SW 1271 (cell line): ENCODE measurements at regions not wholly inside any gene's neighbourhood (a gene's known extent, or its start where the extent isn't known, plus 50 kb on each side); places are given as distances from the start of the nearest gene placed in this dataset.
"Not testable (repeated sequence)": the region's sequence is repeated elsewhere in the genome, so short reads cannot be mapped to it uniquely, and the experiment has no call there.

Experiments used
- DNase-seq, 2 experiments: peaks; one replicate each; lab custom pipeline; 2025; lab: John Stamatoyannopoulos, UW

DNA sequence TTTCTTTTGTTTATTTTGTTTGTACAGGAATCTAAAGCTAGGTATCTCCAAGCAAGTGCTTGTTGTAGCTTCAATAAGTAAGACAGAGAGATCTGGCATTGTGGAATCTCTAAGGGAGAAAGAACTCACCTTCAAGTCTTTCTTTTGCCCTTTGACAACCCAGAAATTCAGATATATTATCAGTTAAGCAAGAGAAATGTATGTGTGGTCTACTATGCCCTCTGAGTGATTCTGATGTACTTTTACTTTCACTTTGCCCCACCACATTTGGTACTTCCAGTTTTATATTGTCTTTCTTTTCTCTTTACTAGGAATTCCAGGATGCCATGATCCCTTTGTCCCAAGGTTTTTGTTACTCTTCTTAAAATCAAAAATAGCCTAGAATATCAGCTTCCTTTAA is 259.6 kb upstream of the PIK3C3 start:
- no peak for DNase-seq

DNA sequence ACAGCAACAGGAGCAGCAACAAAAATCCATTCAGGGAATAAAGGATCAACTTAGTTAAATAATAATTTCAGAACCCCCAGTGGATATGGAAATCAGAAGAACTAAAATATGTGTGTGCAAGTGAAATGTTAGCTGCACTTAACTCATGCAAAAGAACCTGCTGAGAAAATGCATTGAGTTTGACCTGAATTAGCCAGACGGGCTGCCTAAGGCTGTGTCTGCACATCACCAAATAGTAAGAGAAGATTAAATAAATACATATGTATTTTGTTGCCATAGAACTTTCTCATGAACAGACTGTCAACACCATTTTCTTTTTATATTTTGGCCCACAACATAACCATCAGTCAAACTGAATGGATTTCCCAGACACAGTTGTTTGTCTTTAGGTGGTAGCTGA is 262.0 kb upstream of the PIK3C3 start:
- no peak for DNase-seq

DNA sequence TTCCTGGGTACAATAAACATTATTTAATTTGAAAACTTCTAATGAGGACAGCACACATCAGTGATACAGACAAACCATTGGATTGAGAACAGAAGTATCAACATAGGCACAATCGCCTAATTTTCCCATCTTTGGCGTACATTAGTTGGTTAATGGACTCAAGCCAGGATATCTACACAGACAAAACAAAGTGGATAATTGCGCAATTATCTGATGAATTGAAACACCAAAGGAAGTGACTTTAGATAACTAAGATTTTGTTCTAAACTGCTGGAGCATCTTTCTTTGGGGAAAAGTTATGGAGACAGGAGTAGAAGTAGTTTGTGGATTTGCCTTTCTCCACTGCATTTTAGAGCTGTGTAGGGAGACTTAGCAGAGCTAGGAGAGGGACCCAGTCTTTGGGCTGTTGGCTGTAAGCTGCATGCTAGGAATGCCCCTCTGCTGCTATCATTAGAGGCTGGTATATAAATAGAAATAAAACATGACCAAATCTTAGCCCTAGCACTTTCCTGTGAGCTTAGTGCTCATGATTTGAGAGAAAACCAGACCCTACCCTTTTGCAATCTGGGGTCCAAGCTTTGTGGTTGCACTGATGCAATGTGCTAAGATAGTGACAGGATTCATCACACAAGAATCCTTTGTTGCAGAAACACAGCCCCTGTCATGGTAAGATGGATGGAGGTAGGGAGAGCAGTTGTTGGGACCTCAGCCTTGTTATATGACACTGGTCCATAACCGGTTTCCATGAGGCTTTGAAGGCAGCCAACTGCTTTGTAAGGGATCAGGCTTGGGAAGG is 264.5 kb upstream of the PIK3C3 start:
- no peak for DNase-seq

DNA sequence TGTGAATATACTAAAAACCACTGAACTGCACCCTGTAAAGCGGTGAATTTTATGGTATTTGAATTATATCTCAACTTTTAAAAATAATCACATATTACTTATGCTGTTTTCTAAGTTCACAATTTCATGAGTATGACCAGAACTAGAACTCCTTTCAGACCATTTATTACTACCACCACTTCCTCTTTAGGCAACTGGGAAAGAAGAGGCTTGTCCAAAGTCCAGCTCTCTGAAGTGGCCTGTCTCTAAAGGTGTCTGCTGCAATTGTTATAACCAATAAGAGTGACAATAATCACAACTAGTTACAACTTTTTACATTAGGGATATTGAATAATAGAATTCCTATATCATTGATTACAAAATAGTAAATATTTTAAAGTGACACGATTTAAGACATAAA is 267.9 kb upstream of the PIK3C3 start:
- DNase-seq = no peak

DNA sequence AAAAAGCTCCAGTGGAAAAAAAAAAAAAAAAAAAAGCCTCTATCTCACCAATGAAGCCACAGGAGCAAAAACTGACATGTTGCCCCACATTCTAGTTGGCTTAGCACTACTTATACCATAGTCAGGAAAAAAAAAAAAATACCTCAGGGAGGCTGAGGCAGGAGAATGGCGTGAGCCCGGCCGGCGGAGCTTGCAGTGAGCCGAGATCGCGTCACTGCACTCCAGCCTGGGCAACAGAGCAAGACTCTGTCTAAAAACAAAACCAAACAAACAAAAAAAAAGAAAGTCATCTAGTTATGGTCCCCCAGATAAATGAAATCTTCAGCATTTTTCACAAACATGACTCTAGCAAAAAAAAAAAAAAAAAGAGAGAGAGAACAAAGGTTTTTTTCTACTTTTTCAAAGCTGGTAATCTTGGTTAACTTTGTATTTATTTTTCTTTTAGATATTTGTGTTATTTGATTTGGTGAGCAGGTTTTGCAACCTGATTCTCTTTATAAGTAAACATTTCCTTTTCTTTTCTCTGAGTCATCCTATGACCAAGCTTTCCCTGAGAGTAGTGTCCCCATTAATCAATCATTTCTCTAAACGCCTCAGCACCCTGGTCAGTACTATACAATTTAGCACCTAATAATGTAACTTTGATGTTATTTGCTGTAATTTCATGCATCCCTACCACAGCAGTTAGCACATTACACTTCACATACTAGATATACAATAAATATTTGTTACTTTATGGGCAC is 273.7 kb upstream of the PIK3C3 start:
- DNase-seq = no peak

DNA sequence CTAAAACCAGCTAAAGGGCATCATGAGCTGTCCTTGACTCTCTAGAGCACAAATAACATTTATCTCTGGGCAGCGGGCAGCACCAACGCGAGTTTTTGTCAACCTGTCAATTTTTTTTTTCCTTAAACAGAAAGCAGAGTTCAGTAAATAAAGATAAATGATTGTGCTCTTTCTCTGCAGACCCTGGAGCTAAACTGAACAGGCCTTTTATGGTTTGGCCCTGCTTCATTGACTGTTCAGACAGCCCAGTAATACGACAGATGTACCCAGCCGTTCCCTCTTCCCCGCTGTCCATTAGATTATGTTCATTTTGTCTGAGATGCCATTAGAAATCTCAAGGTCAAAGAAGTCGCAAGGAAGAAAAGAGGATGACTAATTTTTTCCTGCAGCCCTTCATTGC is 280.5 kb upstream of the PIK3C3 start:
- no peak for DNase-seq

DNA sequence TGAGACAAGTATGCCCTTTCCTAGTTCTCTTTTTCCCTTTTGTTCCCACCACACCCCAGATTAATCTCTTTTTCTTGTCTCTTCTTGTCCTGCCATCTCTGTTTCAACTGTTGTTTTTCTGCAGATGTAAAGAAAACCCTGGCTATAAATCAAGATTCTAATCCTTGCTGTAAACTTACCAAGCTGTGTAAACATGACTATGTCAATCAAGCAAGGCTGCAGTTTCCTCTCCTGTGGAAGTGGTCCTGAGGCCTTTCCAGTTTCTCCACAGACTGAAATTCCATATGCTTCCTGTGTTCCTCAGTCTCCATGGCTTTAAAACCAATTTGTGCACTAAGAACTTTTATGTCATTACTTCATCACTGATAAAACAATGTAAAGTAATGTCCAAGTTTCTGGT is 288.8 kb upstream of the PIK3C3 start:
- no peak for DNase-seq

DNA sequence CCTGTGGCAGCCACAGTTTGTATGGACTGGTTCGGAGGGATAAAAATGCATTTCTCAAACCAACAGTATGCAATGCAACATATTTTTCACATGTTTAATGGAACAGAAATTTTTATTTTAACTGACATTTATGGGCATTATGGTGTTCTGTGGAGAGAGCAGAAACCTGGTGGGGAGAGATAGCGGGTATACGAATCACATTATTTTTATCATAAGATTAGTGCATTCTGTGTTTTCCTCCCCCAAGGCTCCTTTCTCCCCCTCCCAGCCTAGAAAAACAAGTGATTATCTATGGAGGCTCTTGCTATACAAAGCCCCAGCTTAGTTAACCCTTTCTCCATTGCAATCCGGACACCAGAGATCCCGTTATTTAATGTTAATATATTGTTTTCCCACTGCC is 289.8 kb upstream of the PIK3C3 start:
- no peak for DNase-seq

DNA sequence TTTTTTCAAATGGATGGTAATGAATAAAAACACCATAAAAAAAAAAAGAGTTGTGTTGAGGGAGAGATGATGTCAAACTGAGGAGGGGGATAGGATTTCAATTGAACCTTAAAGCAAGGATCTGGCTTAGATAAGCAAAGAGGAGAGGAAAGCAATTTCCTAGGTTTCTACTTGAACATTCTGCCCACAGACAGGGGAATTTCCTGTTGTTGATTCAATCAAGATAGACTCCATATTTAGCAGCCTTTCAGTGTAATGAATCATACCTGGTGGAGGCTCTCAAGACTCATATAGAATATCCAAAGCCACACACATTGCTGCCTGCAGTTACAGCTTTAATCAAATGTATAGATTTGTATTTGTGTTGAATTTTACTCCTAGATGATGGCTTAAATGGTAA is 294.4 kb upstream of the PIK3C3 start:
- no peak for DNase-seq

DNA sequence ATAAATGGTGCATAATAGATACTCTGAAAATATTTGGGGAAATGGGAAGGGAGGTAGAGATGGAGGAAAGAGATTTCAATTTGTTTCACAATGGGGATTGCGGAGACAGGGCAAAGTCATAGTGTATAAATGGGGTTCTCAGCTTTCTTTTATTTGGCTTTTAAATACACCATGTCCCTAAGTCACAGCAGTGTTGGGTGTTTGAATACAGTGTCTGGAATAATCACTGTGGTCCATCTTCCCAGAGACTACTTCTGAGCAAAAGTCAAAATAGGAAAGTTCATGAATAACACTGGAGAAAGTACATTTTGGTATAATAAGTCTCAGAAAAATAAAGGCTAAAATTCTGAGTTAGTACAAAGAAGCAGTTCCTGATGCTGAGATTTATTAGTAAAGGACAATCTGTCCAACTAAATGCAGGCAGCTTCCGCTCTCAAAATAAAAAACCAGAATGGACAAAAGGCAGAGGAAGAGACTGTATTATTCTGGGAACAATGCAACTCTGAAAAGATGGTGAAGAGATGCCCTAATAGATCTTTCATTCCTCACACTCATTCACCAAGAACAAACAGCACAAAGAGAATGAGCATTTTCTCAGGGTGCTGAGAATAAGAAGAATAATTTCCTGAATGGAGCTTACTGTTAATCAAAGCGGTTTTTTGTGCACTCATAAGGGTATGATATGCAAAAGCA is 295.4 kb upstream of the PIK3C3 start:
- DNase-seq = no peak

DNA sequence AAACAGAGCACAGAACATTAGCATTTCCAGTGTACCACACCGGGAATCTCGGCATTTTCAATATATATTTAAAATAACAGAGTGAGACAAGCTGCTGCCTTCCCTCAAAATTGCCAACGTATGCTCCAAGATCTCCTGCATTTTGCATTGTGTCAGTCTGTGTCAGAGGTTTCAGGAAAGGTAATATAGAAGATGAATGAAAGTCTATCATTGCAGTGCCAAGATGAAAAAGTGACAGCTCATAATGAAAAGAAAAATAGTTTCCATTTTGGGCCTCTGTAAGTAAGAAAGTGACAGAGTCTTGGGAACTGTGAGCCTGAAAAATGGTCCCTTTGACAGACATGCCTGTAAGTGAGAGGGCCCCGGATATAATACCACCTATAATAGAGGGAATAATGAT is 297.8 kb upstream of the PIK3C3 start:
- no peak for DNase-seq

DNA sequence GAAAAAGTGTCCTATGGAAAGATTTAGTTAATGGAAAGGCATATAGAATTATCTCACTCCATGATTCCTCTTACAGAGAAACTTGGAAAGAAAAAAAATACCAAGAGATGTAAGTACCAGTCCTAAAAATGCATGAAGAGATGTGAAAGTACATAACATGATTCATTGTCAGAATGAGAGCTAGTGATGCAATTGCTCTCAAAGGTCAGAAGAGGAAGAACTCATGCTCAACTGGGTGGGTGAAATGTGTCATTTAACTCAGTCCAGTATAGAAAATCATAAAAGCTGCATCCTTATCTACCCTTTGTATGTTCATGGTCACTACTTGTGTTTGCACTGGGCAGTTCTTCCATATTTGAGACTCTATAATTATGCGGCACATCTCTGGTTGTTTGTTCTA is 300.0 kb upstream of the PIK3C3 start:
- no peak for DNase-seq

DNA sequence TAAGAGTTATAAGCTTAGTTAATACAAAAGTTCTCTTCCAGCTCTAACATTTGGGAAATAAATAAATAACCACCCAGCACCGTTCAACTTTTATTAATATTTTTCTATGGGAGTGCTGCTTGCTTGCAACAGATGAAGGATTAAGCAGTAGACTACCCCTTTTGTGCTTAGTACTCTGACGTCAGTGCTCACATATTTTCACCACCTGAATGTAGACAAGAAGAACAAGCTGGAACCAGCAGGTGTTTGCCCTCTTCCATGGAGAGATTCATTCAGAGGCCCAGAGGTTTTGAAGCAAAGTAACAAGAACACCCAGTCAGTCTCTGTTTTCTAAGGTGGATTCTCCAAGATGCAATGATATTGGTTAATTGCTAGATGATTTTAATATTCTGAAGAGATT is 307.1 kb upstream of the PIK3C3 start:
- no peak for DNase-seq

DNA sequence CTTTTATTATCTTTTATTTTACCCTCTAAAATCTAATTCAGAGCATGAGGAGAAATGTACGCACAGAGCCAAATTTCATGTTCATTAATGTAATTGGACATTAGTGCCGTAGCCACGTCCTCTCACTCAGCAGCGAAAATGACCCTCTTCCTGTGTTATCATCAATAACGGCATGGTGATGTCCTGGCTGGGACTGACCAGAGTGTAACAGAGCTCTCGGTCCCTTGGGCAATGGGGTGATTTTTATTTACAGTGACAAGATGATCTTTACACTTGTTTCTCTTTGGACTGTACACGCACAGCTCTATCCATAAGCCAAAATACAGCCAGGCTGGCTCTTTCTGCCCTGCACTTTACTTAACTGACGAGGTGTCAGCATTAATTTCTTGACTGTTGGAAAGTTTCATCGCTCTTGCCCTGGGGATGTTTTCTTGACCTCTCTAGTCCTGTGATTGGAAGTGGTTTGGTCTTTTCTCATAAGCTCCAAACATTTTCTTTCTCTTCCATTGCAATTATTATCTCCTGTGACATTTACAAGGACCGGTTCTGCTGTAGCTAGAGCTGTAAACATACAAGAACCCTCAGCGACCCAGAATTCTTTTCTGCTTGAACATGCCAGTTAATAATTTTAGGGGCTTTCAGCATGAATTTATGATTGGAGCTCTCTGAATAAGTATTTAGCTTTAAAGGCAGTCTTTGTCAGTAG is 308.0 kb upstream of the PIK3C3 start:
- DNase-seq = no peak

DNA sequence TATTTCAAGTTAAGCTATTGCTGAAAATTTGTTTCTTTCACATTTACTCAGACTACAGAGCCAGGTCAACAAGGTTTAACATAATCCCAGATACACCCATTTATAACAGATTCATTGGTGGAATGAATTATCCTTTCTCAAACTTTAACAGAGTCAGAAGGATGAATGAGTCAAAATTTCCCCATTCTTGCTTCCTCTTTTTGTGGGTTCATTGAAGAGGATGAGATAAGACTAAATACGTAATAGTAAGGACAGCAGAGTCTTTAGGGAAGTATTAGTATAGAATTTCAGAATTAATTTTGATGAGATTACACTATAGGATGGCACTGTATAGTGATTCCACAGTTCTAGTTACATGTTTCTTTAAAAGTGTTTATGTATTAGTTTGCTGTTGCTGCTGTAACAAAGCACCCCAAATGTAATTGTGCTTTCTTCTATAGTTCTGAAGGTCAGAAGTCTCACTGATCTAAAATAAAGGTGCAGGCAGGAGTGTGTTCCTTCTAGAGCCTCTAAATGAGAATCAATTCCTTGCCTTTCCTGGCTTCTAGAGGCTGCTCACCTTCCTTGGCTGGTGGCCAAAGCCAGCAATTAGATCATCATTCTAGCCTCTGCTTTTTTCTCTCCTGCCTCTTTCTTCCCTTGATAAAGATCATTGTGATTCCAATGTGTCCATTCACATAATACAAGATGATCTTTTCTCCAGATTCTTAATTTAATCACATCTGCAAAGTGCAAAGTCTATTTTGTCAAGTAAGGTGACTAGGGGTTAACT is 309.3 kb upstream of the PIK3C3 start:
- DNase-seq = no peak

DNA sequence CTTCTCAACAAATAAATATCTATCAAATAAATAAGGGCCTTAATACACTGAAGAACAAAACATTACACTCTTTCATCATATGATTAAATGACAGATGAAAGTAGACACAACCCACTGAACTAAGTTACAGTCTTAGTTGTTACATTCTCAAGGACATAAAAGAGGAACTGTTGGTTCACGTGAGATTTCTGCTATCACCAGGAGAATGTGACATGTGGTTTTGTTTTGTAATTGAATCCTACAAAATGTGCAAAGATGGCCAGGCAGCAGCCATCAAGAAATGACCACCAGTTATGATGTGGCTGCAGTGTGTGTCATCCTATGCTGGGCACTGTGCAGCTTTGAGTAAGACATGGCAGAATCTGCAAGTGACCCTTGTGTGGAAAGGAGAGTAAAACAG is 310.6 kb upstream of the PIK3C3 start:
- no peak for DNase-seq

DNA sequence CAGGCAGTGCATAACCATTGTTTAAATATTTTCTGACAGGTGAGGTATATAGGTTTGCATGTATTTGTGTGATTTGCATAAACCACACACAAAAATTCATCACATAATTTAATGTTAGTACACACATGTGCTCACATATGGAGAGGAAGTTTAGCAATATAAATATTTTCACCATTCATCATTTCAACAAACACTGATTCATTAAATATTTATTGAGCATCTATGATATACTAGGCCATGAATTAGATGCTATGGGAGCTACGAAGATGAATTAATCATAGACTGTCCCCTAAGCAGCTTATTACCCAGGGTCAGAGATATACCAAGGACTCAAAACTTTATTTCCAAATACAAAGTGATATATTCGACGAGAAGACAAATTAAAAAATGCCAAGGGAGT is 311.6 kb upstream of the PIK3C3 start:
- DNase-seq = no peak

DNA sequence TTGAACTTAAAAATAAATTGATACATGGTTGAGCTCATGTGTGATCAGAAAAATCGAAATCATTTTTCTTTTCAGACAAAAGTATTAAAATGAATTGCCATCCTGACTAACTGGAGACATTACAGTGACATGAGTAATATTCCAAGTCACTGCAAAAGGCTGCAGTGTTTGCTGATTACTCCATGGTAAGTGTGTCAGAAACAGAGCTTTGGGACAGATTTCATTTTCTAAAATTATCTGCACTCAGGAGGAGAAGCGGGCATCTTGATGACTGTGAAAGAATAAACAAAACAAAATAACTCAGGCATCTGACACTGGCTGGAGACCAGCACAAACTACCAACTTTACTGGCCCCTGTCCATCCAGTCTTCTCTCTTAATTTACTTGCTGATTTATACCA is 312.3 kb upstream of the PIK3C3 start:
- DNase-seq = no peak

DNA sequence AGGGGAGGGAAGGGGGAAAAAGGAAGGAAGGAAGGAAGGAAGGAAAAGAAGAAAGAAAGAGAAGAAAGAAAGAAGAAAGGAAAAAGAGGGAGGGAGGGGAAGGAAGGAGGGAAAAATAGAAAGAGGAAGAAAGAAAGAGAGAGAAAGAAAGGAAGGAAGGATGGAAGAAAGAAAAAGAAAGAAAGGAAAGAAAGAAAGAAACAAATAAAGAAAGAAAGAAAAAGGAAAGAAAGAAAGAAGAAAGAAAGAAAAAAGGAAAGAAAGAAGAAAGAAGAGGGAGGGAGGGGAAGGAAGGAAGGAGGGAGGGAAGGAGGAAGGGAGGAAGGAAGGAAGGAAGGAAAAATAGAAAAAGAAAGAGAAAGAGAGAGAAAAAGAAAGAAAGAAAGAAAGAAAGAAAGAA is 315.8 kb upstream of the PIK3C3 start:
- no peak for DNase-seq

DNA sequence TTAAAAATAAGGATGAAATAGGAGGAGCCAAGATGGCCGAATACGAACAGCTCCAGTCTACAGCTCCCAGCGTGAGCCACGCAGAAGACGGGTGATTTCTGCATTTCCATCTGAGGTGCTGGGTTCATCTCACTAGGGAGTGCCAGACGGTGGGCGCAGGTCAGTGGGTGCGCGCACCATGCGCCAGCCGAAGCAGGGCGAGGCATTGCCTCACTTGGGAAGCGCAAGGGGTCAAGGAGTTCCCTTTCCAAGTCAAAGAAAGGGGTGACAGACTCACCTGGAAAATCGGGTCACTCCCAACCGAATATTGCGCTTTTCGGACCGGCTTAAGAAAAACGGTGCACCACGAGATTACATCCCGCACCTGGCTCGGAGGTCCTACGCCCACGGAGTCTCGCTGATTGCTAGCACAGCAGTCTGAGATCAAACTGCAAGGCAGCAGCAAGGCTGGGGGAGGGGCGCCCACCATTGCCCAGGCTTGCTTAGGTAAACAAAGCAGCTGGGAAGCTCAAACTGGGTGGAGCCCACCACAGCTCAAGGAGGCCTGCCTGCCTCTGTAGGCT is 323.2 kb upstream of the PIK3C3 start:
- not testable (repeated sequence) for DNase-seq

DNA sequence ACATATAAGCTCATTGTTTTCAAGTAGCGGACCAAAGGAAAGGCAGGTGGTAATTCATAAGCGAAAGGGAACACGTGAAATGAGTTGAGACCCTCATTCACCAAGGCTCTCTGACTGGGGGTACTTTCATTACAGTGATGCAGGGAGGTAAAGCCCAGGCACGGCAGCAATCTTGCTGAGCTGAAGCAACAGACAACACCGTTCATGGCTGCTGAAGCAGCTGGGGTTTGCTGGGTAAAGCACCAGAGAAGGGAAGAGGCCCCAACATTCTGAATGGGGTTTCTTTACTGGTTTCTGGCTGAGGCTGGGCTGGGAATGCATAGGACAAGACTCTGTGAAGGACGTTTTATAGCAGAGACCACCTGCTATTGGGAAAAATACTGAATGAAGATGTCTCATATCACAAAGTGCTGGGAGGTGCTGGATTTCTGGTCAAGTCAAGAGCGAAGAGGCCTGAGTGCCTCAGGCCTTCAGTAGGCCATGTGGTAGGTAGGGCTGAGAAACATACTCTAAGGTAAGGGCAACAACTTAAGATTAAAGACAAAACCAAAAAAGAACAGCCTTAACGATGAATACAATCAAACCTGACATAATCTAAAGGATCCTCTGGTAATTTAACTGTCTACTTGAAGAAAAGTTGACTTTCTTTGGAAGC is 324.7 kb upstream of the PIK3C3 start:
- no peak for DNase-seq
